ENCODE measurements at regions not wholly inside any gene's neighbourhood (a gene's known extent, or its start where the extent isn't known, plus 50 kb on each side); places are given as distances from the start of the nearest gene placed in this dataset.

DNA sequence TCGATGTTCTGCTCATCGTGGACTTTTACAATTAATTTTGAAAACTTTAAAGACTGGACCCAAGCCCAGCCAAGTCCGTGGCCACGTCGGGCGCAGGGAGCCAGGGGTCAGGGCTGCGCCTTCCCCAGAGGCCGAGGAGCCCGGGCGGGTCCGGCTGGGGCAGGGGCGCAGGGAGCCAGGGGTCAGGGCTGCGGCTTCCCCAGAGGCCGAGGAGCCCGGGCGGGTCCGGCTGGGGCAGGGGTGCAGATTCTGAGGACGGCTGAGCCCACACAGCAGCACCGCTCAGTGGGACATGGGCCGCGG is 75.2 kb downstream of the MICALL2 start:
- no peak overlapping the region for H3K27ac Mint-ChIP-seq
- TF ChIP-seq, protein P1, sequence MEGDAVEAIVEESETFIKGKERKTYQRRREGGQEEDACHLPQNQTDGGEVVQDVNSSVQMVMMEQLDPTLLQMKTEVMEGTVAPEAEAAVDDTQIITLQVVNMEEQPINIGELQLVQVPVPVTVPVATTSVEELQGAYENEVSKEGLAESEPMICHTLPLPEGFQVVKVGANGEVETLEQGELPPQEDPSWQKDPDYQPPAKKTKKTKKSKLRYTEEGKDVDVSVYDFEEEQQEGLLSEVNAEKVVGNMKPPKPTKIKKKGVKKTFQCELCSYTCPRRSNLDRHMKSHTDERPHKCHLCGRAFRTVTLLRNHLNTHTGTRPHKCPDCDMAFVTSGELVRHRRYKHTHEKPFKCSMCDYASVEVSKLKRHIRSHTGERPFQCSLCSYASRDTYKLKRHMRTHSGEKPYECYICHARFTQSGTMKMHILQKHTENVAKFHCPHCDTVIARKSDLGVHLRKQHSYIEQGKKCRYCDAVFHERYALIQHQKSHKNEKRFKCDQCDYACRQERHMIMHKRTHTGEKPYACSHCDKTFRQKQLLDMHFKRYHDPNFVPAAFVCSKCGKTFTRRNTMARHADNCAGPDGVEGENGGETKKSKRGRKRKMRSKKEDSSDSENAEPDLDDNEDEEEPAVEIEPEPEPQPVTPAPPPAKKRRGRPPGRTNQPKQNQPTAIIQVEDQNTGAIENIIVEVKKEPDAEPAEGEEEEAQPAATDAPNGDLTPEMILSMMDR (IDR thresholded peaks at IDR 0.05) = no peak
- DNase-seq = no peak
- peaks cover 30% of the 10 kb centered on the region for H3K4me1 Mint-ChIP-seq
- H3K27me3 Mint-ChIP-seq (ENCODE audit: low read depth, poor library complexity) = peaks cover 35% of the 10 kb centered on the region
- H3K36me3 Mint-ChIP-seq (ENCODE audit: low read depth) = no peaks in the 10 kb centered on the region
- H3K9me3 Mint-ChIP-seq = no peaks in the 10 kb centered on the region
- no peak overlapping the region for H3K4me3 Mint-ChIP-seq

Data from nephron progenitor cell (in vitro differentiated cells).